ENCODE measurements at regions not wholly inside any gene's neighbourhood (a gene's known extent, or its start where the extent isn't known, plus 50 kb on each side); places are given as distances from the start of the nearest gene placed in this dataset.

DNA sequence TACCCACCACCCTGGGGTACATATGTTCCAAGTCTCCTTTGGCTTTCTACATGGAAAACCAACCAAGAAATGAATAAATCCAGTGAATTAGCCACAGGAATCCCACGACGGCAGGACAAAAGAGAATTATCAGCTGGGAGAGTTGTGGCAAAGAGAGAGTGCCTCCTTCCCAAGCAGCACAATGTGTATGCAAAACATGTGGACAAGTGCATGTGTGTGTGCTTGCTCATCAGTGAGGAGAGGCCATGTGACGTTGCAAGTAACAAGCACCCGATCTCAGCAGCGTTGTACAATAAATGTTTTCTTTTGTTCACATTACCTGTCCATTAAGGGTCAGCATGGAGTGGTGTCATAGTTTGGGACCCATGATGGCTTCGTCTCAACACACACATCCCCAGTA is 50.0 kb upstream of the EMX2 start:
- TF ChIP-seq CSDC2 (CRISPR knock-in tag; IDR thresholded peaks at IDR 0.05) (no peak), PATZ1 (CRISPR knock-in tag; IDR thresholded peaks at IDR 0.05; ENCODE audit: borderline replicate concordance) (no peak)
